DOHH2 (cell line): ENCODE measurements at regions not wholly inside any gene's neighbourhood (a gene's known extent, or its start where the extent isn't known, plus 50 kb on each side); places are given as distances from the start of the nearest gene placed in this dataset.

Experiments used
- H3F3A ChIP-seq: fragments of 200-600 bp; sonication (generic), shearing (Covaris generic); 2 replicates; pipeline ENCODE4 v1.6.0; 2016; ENCODE audit warnings: antibody characterized with exemption, mild to moderate bottlenecking; ENCODE audit not compliant: control insufficient read depth, insufficient read depth
- H3K27ac ChIP-seq: fragments of 200-600 bp; sonication (generic); 2 replicates; pipeline ENCODE4 v1.5.1; 2014; ENCODE audit warnings: low read depth, mild to moderate bottlenecking, low read length, moderate library complexity
- H3K27me3 ChIP-seq: fragments of 200-600 bp; sonication (generic); 2 replicates; pipeline ENCODE4 v1.6.1; 2014; ENCODE audit warnings: mild to moderate bottlenecking, low read length, mixed read lengths; ENCODE audit not compliant: control insufficient read depth
- H3K36me3 ChIP-seq: fragments of 200-600 bp; sonication (generic); 2 replicates; pipeline ENCODE4 v1.6.1; 2014; ENCODE audit warnings: mild to moderate bottlenecking, low read length, moderate library complexity, mixed read lengths; ENCODE audit not compliant: control insufficient read depth
- H3K4me1 ChIP-seq: fragments of 200-600 bp; sonication (generic); 2 replicates; pipeline ENCODE4 v1.6.1; 2014; ENCODE audit warnings: mild to moderate bottlenecking, low read length, mixed read lengths; ENCODE audit not compliant: control insufficient read depth
- H3K4me2 ChIP-seq: fragments of 200-600 bp; sonication (generic); 2 replicates; pipeline ENCODE4 v1.6.0; 2014; ENCODE audit warnings: mild to moderate bottlenecking, low read length, moderate library complexity
- H3K4me3 ChIP-seq: fragments of 200-600 bp; sonication (generic); 2 replicates; pipeline ENCODE4 v1.5.1; 2014; ENCODE audit warnings: mild to moderate bottlenecking, low read length, mixed read lengths
- H3K79me2 ChIP-seq: fragments of 200-600 bp; sonication (generic); 2 replicates; pipeline ENCODE4 v1.6.1; 2014; ENCODE audit warnings: mild to moderate bottlenecking, low read length, mixed read lengths; ENCODE audit not compliant: control insufficient read depth
- H3K9me2 ChIP-seq: fragments of 200-600 bp; sonication (generic); replicated peaks from 2 replicates; pipeline ENCODE4 v1.6.1; 2014; ENCODE audit warnings: mild to moderate bottlenecking, low read length, mixed read lengths; ENCODE audit not compliant: control insufficient read depth
- H3K9me3 ChIP-seq: fragments of 200-600 bp; sonication (generic); 2 replicates; pipeline ENCODE4 v1.6.1; 2014; ENCODE audit warnings: antibody characterized with exemption, low read length, mixed read lengths; ENCODE audit not compliant: control insufficient read depth, insufficient read depth
- H4K20me1 ChIP-seq: fragments of 200-600 bp; sonication (generic); 2 replicates; pipeline ENCODE4 v1.6.0; 2014; ENCODE audit warnings: low read depth, mild to moderate bottlenecking, antibody characterized with exemption, low read length, moderate library complexity; ENCODE audit not compliant: control insufficient read depth, insufficient read depth
- CTCF ChIP-seq: fragments of 200-600 bp; sonication (generic); IDR thresholded peaks from one replicate; pipeline ENCODE4 v1.5.1; 2014; ENCODE audit warnings: antibody characterized with exemption, mild to moderate bottlenecking, low read depth, low read length; ENCODE audit not compliant: poor library complexity, severe bottlenecking
- EZH2phosphoT487 ChIP-seq: fragments of 200-600 bp; sonication (generic); IDR thresholded peaks from 2 replicates; pipeline ENCODE4 v1.6.1; 2017; ENCODE audit warnings: borderline replicate concordance, mild to moderate bottlenecking, antibody characterized with exemption, low read length, moderate library complexity, mixed read lengths

DNA sequence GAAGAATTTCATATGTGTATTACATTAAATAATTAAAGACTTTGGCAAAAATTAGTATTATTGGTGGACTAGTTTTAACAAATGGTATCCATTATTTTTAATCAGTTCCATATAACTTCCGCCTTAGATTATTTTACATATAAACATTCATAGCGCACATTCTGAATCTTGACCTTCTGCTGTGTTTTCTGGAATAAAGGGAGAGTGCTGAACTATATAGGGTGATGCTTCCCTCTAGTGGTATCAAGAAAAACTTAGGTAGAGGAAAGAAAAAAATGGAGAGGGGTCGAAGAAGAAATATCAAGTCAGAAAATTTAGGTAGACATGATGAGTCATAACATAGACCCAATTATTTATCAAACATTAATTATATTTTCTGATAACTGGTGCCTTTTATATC, 155.6 kb upstream of the PACRGL start:
- Histone ChIP-seq H3K79me2 (no peaks in the 10 kb centered on the region), H3K9me2 (no peaks in the 10 kb centered on the region), H3K4me3 (no peak overlapping the region), H4K20me1 (no peaks in the 10 kb centered on the region), H3K27ac (no peak overlapping the region), H3K9me3 (no peaks in the 10 kb centered on the region), H3K36me3 (no peaks in the 10 kb centered on the region), H3F3A (no peaks in the 10 kb centered on the region), H3K27me3 (no peaks in the 10 kb centered on the region), H3K4me2 (no peak overlapping the region), H3K4me1 (no peaks in the 10 kb centered on the region)
- TF ChIP-seq CTCF, result no peak
- TF ChIP-seq EZH2phosphoT487, result no peak

DNA sequence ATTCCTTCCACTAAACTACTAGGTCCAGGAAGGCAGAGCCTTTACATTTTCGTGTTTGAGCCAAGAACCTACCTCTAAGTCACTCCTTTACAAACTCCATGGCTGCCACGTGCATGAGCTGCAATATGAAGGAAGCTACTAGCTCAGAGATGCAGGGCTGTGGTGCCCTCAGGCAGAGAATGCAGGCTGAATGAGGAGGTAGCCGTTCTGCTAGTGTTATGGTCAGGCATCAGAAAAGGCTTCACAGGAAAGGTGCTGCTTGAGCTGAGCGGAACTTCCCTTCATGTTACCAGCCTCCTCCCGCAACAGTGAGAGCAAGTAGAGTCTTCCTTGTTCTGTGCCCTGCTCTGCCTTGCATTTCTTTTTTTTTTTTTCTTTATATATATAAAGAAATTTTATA, 148.3 kb upstream of the PACRGL start:
- Histone ChIP-seq H3K9me3 (no peaks in the 10 kb centered on the region), H4K20me1 (no peaks in the 10 kb centered on the region), H3F3A (no peaks in the 10 kb centered on the region), H3K36me3 (no peaks in the 10 kb centered on the region), H3K27ac (no peak overlapping the region), H3K27me3 (no peaks in the 10 kb centered on the region), H3K4me1 (no peaks in the 10 kb centered on the region), H3K9me2 (no peaks in the 10 kb centered on the region), H3K4me3 (no peak overlapping the region), H3K4me2 (no peak overlapping the region), H3K79me2 (no peaks in the 10 kb centered on the region)
- TF ChIP-seq CTCF (no peak), EZH2phosphoT487 (no peak)

DNA sequence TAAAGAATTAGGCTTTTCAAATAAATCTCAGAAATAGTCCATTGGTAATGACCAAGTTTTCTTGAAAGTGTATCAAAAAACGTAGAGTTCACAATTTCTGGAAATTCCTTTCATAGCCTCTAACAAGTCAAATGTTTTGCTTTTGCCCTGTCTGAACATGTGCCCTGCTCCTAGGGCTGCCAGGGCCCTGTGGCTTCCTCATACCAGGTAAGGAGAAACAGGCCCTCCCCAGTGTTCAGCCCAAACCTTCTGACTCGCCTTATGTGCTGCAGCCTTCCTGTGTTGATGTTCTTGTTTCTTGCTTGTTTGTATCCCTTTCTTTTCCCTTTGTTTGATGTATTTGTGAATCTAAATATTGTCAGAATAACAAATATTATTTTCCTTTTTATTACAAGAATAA, 146.1 kb upstream of the PACRGL start:
- Histone ChIP-seq H4K20me1 (no peaks in the 10 kb centered on the region), H3K4me1 (no peaks in the 10 kb centered on the region)
- no peak for TF ChIP-seq EZH2phosphoT487
- TF ChIP-seq CTCF, result no peak

GRCh38 chr4:20565075-20565721, 135.1 kb upstream of the PACRGL start:
- no peaks in the 10 kb centered on the region for H4K20me1 ChIP-seq
- no peaks in the 10 kb centered on the region for H3K4me1 ChIP-seq
- no peaks in the 10 kb centered on the region for H3K9me3 ChIP-seq
- no peaks in the 10 kb centered on the region for H3K79me2 ChIP-seq
- TF ChIP-seq CTCF, result no peak
- TF ChIP-seq EZH2phosphoT487, result no peak
- no peaks in the 10 kb centered on the region for H3K36me3 ChIP-seq
- no peak overlapping the region for H3K27ac ChIP-seq
- H3K9me2 ChIP-seq, result no peaks in the 10 kb centered on the region
- no peaks in the 10 kb centered on the region for H3K27me3 ChIP-seq
- no peak overlapping the region for H3K4me3 ChIP-seq
- H3K4me2 ChIP-seq, result no peak overlapping the region
- H3F3A ChIP-seq, result no peaks in the 10 kb centered on the region

More for the DNA sequence above, 146.1 kb upstream of the PACRGL start:
- no peak overlapping the region for H3K27ac ChIP-seq
- no peak overlapping the region for H3K4me2 ChIP-seq
- no peaks in the 10 kb centered on the region for H3K9me2 ChIP-seq
- no peaks in the 10 kb centered on the region for H3K79me2 ChIP-seq
- no peak overlapping the region for H3K4me3 ChIP-seq
- H3K27me3 ChIP-seq, result no peaks in the 10 kb centered on the region
- no peaks in the 10 kb centered on the region for H3F3A ChIP-seq
- H3K36me3 ChIP-seq, result no peaks in the 10 kb centered on the region
- no peaks in the 10 kb centered on the region for H3K9me3 ChIP-seq
